HG03196 (cell line): ENCODE measurements at regions not wholly inside any gene's neighbourhood (a gene's known extent, or its start where the extent isn't known, plus 50 kb on each side); places are given as distances from the start of the nearest gene placed in this dataset.
"Not testable (repeated sequence)": the region's sequence is repeated elsewhere in the genome, so short reads cannot be mapped to it uniquely, and the experiment has no call there.

Experiments
- ATAC-seq: cut with Tn5 transposase; IDR thresholded peaks from one replicate; pipeline ENCODE4 v1.9.1; 2021; ENCODE audit not compliant: unreplicated experiment

DNA sequence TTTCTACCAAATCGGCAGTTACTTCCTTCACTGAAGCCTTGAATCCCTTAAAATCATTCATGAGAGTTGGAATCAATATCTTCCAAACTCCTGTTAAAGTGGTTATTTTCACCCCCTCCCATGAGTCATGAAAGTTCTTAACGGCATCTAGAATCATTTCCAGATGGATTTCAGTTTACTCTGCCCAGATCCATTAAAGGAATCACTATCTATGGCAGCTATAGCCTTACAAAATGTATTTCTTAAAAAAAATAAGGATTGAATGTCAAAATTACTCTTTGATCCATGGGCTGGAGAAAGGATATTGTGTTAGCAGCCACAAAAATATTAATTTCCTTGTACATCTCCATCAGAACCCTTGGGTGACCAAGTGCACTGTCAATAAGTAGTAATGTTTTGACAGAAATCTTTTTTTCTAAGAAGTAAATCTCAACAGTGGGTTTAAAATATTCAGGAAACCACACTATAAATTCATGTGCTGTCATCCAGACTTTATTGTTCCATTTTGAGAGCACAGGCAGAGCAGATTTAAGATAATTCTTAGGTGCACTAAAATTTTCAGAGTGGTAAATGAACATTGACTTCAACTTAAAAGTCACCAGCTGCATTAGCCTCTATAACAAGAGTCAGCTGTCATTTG, 767.7 kb downstream of the DTWD2 start:
- ATAC-seq: no peak

GRCh38 chr5:118211606-118212005, 776.7 kb downstream of the DTWD2 start:
- no peak for ATAC-seq

- no peak for ATAC-seq
Observed at GRCh38 chr5:118208031-118208453, 780.3 kb downstream of the DTWD2 start.

DNA sequence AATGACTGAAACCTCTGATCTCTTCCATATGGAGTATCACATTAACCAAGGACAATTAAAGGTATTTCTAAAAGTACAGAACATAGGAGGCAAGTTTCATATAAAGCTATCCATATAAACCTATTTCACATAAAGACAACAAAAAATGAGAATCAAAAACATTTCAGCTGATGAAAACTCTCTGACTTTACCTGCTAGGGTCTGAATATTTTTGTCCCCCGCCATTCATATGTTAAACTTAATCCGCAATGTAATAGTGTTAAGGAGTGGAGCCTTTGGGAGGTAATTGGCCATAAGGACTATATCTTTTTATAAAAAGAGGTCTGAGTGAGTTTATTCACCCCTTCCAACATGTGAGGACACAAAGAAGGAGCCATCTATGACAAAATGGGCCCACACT, 788.5 kb downstream of the DTWD2 start:
- no peak for ATAC-seq

- ATAC-seq: no peak
Observed at GRCh38 chr5:118196229-118196628, 792.1 kb downstream of the DTWD2 start.

DNA sequence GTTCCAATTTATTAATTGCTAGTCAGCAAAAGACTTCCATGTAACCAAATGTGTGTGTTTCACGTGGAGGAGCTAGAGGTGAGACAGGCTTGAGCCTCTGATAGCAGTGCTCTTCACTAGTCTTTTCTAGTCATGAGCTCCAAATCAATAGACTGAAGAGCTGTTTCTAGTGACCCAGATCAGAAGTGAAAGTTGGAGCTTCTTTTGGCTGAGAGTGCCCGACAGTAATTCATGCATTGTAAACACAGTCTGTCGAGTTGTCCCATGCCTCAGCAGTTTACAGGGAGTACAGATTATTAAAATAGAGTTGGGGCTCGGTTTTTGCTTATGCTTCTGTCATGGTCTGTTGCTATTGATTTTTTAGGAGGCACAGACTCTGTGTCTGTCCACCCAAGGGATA, 793.1 kb downstream of the DTWD2 start:
- ATAC-seq: no peak

- no peak for ATAC-seq
Observed at GRCh38 chr5:118193194-118193905, 795.0 kb downstream of the DTWD2 start.

- ATAC-seq: no peak
Observed at GRCh38 chr5:118185018-118185417, 803.3 kb downstream of the DTWD2 start.

- ATAC-seq: no peak
Observed at GRCh38 chr5:118176146-118176545, 812.2 kb downstream of the DTWD2 start.

DNA sequence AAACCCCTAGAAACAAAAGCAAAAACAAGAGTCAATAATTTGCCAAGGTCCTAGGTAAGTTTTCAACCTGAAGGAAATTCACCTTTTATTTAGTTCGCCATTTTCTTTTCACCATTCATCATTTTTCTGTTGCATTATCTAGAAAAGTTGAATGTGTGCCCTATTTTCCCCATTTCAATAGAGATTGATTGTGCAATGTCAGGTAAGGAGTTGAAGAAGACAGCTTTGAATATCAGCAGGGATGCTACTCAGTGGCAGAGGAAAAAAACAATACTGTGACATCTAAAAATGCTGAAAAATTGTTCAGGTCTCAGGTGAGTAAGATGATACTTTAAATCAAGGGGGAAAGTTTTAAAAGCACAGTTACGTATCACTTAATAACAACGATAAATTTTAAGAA, 813.7 kb downstream of the DTWD2 start:
- ATAC-seq: no peak

GRCh38 chr5:118173340-118173739, 815.0 kb downstream of the DTWD2 start:
- ATAC-seq: no peak

- ATAC-seq: no peak
Observed at GRCh38 chr5:118165619-118166018, 822.7 kb downstream of the DTWD2 start.

DNA sequence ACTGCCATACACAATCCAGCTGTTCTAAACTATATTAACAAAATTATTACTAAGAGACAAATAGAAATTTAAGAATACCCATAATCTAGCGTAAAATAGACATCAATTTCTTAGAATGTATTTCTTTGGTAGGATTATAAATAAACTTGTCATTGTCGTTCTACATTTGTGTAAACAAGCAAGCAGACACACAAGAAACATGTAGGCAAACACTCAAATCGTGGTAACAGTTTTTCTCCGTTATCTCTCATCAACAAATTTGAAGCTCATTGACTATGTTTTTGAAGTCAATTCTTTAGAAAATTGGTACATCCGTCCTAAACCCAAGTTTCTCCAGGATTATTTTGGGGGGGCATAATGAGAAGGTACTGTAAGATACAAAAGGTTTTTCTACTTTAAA, 832.2 kb downstream of the DTWD2 start:
- no peak for ATAC-seq

- no peak for ATAC-seq
Observed at GRCh38 chr5:118146824-118147223, 841.5 kb downstream of the DTWD2 start.

DNA sequence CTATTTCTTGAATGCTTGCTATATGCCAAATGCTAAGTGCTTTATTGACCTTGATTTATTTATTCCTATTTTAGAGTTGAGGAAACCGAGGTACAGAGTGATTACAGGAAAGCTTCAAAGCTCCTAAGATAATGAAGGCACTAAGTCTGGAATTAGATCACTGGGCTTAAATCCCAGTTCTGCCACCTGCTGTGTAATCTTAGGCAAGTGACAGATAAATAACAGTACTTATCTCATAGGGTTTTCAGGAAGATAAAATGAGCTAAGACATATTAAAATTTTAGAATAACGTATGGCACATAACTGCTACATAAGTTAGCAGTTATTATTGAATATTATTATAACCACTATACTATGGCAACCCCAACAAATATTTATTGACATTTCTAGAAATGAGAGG, 843.8 kb downstream of the DTWD2 start:
- ATAC-seq: no peak

DNA sequence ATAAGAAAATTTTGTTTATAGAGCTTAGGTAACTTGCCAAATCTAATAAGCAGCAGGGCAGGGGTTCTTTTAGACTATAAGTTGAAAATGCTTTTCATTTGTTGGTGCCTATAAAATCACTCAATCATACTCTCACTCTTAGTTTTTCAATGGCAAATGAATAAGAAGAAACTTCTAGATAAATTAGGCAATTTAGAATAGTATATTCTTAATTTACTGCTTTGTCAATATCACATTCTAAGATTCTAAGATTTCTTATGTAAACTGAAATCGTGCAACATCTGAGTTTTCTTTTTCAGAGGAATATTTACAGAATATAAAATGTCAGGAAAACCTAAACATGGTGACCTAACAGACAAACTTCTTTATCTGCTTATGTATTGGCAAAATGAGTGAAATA, 849.0 kb downstream of the DTWD2 start:
- ATAC-seq: no peak

GRCh38 chr5:118126159-118126558, 862.2 kb downstream of the DTWD2 start:
- no peak for ATAC-seq

- ATAC-seq: no peak
Observed at GRCh38 chr5:118125687-118126086, 862.7 kb downstream of the DTWD2 start.

DNA sequence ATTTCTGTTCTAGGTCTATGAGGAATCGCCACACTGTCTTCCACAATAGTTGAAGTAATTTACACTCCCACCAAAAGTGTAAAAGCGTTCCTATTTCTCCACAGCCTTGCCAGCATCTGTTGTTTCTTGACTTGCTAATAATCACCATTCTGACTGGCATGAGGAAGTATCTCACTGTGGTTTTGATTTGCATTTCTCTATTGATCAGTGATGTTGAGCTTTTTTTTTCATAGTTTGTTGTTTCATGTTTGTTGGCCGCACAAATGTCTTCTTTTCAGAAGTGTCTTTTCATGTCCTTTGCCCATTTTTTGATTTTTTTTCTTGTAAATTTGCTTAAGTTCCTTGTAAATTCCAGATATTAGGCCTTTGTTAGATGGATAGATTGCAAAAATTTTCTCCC, 867.1 kb downstream of the DTWD2 start:
- ATAC-seq: no peak

DNA sequence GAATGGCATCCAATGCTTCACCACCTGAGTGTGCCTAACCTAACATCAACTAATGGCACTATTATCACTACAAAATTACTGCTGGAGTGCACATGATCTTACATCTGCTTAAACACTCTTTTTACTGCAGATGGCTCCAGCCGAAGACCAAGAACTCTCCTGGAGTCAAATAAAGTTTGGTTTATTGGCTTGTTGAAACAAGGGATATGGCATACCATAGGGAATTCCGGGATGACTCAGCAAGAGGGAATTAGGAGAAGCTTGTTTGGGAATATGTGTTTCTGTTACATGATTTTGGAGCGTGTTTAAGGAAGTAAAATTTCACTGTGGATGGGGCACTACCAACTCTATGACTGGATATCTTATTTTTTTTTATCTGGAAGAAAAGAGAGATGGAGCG, 872.6 kb downstream of the DTWD2 start:
- no peak for ATAC-seq

- no peak for ATAC-seq
Observed at GRCh38 chr5:118111956-118112355, 876.4 kb downstream of the DTWD2 start.

DNA sequence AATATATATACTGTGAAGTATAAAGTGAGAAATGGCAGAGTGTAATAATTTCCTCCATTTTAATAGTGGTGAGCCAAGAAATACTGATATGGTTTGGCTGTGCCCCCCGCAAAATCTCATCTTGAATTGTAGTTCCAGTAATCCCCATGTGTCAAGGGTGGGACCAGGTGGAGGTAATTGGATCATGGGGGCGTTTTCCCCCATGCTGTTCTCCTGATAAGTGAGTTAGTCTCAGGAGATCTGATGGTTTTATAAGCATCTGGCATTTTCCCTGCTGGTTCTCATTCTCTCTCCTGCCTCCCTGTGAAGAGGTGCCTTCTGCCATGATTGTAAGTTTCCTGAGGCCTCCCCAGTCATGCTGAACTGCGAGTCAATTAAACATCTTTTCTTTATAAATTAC, 881.1 kb downstream of the DTWD2 start:
- not testable (repeated sequence) for ATAC-seq

DNA sequence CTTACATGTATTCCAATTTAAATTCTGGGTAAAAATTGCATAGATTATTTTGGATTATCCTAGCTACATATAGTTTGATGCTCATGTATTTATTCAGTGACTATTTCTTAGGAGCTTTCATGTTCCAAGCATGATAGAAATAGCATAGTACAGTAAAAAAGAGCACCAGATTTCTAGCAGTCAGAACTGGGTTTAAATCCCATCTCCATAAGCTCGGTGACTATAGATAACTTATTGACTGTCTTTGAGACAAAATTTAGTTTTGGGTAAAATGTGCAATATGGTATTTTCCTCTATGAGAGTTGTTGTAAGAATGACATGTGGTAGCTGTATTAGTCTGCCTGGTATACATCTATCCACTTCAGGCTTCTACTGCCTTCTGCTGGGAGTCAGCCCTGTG, 889.6 kb downstream of the DTWD2 start:
- ATAC-seq: no peak
